ENCODE measurements at regions not wholly inside any gene's neighbourhood (a gene's known extent, or its start where the extent isn't known, plus 50 kb on each side); places are given as distances from the start of the nearest gene placed in this dataset.
"Not testable (repeated sequence)": the region's sequence is repeated elsewhere in the genome, so short reads cannot be mapped to it uniquely, and the experiment has no call there.

- TF ChIP-seq ZNF655 (CRISPR knock-in tag; IDR thresholded peaks at IDR 0.05) = no peak
- TF ChIP-seq SNRNP70 (optimal IDR thresholded peaks at IDR 0.05; ENCODE audit: low read depth, low read length) = no peak
- no peak for TF ChIP-seq E2F8 (IDR thresholded peaks at IDR 0.05; ENCODE audit: low read depth, partially characterized antibody)
- no peak for TF ChIP-seq ATF1 (CRISPR knock-in tag; IDR thresholded peaks at IDR 0.05)
- no peak for TF ChIP-seq ATF1 (tag; IDR thresholded peaks at IDR 0.05)
- TF ChIP-seq MED1 (CRISPR knock-in tag; IDR thresholded peaks at IDR 0.05; ENCODE audit: borderline replicate concordance) = no peak
- no peak for TF ChIP-seq STAG1 (CRISPR knock-in tag; IDR thresholded peaks at IDR 0.05; ENCODE audit: borderline replicate concordance)
- no peak for TF ChIP-seq MCM5 (IDR thresholded peaks at IDR 0.05; ENCODE audit: low read depth)
Measured at GRCh38 chr20:5678777-5679176, 68.0 kb upstream of the GPCPD1 start (continued).

- BruUV-seq (replicated peaks) = not testable (repeated sequence)
Measured at GRCh38 chr20:5677944-5678343, 67.1 kb upstream of the GPCPD1 start.

More at GRCh38 chr20:5677944-5678343, 67.1 kb upstream of the GPCPD1 start:
- WGBS (ENCODE audit: insufficient coverage, low coverage, missing lambda C conversion rate) = 81% methylated on average over 6 of the region's 8 CpGs
- DNase-seq (ENCODE audit: extremely low read depth in 1 of 4, low spot score in 3 of 4); H3K36me3 ChIP-seq (ENCODE audit: control insufficient read depth, insufficient read depth, low read length); H3K27ac ChIP-seq (ENCODE audit: extremely low read depth, low read depth, low read length); FAIRE-seq; ATAC-seq; H4K20me1 ChIP-seq (replicated peaks; ENCODE audit: control insufficient read depth, insufficient read depth, low read length); H3K79me2 ChIP-seq (ENCODE audit: control insufficient read depth, insufficient read depth, low read length); H3K9me1 ChIP-seq (ENCODE audit: control insufficient read depth, insufficient read depth, low read length); H3K9ac ChIP-seq (ENCODE audit: insufficient read depth in 1 of 2, low read depth in 2 of 2, low read length in 2 of 2); H2AFZ ChIP-seq (ENCODE audit: low read depth, low read length); in situ Hi-C loops (cut with MboI); H3K9me3 ChIP-seq (replicated peaks; ENCODE audit: control insufficient read depth, insufficient read depth, low read depth, low read length); CTCF ChIA-PET (ENCODE audit: low intra/inter-chr PET ratio); H3K27me3 ChIP-seq (ENCODE audit: control insufficient read depth in 2 of 2, insufficient read depth in 2 of 2, low read length in 2 of 2); H3K4me3 ChIP-seq; H3K4me2 ChIP-seq (ENCODE audit: insufficient read depth, low read length): not testable (repeated sequence)
- peaks cover 3 to 16% of the 10 kb centered on the region in 2 experiments; a peak in 3 of 5 replicates for H3K4me1 ChIP-seq (replicated peaks in 1 of 2; ENCODE audit: control insufficient read depth in 2 of 2, insufficient read depth in 2 of 2, low read length in 2 of 2)
- POLR2A ChIA-PET = interaction anchor here (0.7 to 0.8 kb wide), 2 partner anchors 42 to 106 kb away, joined by 3 read pairs; no protein-coding TSS in a partner anchor
- intact Hi-C loops (cut with micrococcal nuclease) = loop anchor here (10.0 kb wide), 1 partner anchor 107 kb away; no protein-coding TSS in a partner anchor

All from K562 (cell line).